Uterus (tissue), 3 donors: ENCODE measurements at regions not wholly inside any gene's neighbourhood (a gene's known extent, or its start where the extent isn't known, plus 50 kb on each side); places are given as distances from the start of the nearest gene placed in this dataset.
A peak's percentile ranks its signal among the peaks of the same experiment; 100 is the strongest.

Experiments used
- DNase-seq, 2 donors: peaks; one replicate each; pipeline ENCODE4 v3.0.0-alpha.2; 2019 to 2020
- H3K27ac ChIP-seq, 2 donors: fragments of 200-600 bp; sonication (generic); 1 replicate in 1 of 2; 2 replicates in 1 of 2; pipeline ENCODE4 v1.5.1; 2016 to 2018
- H3K27me3 ChIP-seq, 2 donors: fragments of 200-600 bp; sonication (generic); one replicate each; pipeline ENCODE4 v1.5.1; 2018 to 2019; ENCODE audit warnings: control low read depth in 1 of 2
- H3K36me3 ChIP-seq, 2 donors: fragments of 200-600 bp; sonication (generic); one replicate each; pipeline ENCODE4 v1.5.1; 2019; ENCODE audit warnings: control low read depth in 1 of 2
- H3K4me1 ChIP-seq, 2 donors: fragments of 200-600 bp; sonication (generic); one replicate each; pipeline ENCODE4 v1.5.1; 2018 to 2019; ENCODE audit warnings: control low read depth in 1 of 2
- H3K4me3 ChIP-seq, 2 donors: fragments of 200-600 bp; sonication (generic); 1 replicate in 1 of 2; 2 replicates in 1 of 2; pipeline ENCODE4 v1.5.1; 2018 to 2019; ENCODE audit warnings: mild to moderate bottlenecking in 1 of 2
- H3K9me3 ChIP-seq, 2 donors: fragments of 200-600 bp; sonication (generic); one replicate each; pipeline ENCODE4 v1.5.1; 2019; ENCODE audit warnings: control low read depth in 1 of 2
- CTCF ChIP-seq, 4 experiments: fragments of 200-600 bp in 2 of 4; fragments of 450-650 bp in 2 of 4; sonication (generic) in 2 of 4; IDR thresholded peaks; one replicate each; pipeline ENCODE4 v1.5.1; 2016 to 2019; ENCODE audit warnings: antibody characterized with exemption in 4 of 4, mild to moderate bottlenecking in 2 of 4, moderate library complexity in 1 of 4
- POLR2A ChIP-seq, 2 donors: fragments of 450-650 bp; IDR thresholded peaks; one replicate each; pipeline ENCODE4 v1.6.1; 2016; ENCODE audit warnings: antibody characterized with exemption in 2 of 2, mild to moderate bottlenecking in 1 of 2, moderate library complexity in 1 of 2
- intact Hi-C: fragments of 100-400 bp; cut with DNase I; formaldehyde crosslinking; loops from one replicate; pipeline ENCODE4 v1.15.1; 2023; ENCODE audit warnings: low total_unique reads
- donor health status: DM: yes; HTN: yes; CAD: no.

GRCh38 chr1:228811712-228812305 is 76.5 kb downstream of the RHOU start:
- intact Hi-C loops = no loop called here
- TF ChIP-seq CTCF (IDR thresholded peaks at IDR 0.05) (no peak), POLR2A (IDR thresholded peaks at IDR 0.05) (no peak)
- Histone ChIP-seq H3K36me3 (no peaks in the 10 kb centered on the region), H3K27me3 (no peaks in the 10 kb centered on the region), H3K4me3 (no peak overlapping the region), H3K27ac (peak overlapping the region; percentile 57 to 69), H3K4me1 (peaks cover 0 to 6% of the 10 kb centered on the region in 2 donors), H3K9me3 (no peaks in the 10 kb centered on the region)
- no peak for DNase-seq

GRCh38 chr1:228812961-228813360 is 77.7 kb downstream of the RHOU start:
- Histone ChIP-seq H3K9me3 (no peaks in the 10 kb centered on the region), H3K4me1 (peaks cover 0 to 6% of the 10 kb centered on the region in 2 donors), H3K4me3 (no peak overlapping the region), H3K27me3 (no peaks in the 10 kb centered on the region), H3K36me3 (no peaks in the 10 kb centered on the region), H3K27ac (no peak overlapping the region)
- TF ChIP-seq POLR2A (IDR thresholded peaks at IDR 0.05) (no peak), CTCF (IDR thresholded peaks at IDR 0.05) (no peak)
- no peak for DNase-seq
- intact Hi-C loops = no loop called here

- no peak for DNase-seq
- H3K27ac ChIP-seq = peak overlapping the region in 1 of 2 donors; percentile 32
- no peaks in the 10 kb centered on the region for H3K36me3 ChIP-seq
- TF ChIP-seq CTCF (IDR thresholded peaks at IDR 0.05) (no peak), POLR2A (IDR thresholded peaks at IDR 0.05) (no peak)
- H3K9me3 ChIP-seq = no peaks in the 10 kb centered on the region
- H3K4me3 ChIP-seq = no peak overlapping the region
- peaks cover 0 to 6% of the 10 kb centered on the region in 2 donors for H3K4me1 ChIP-seq
- H3K27me3 ChIP-seq = no peaks in the 10 kb centered on the region
- intact Hi-C loops = no loop called here
These were observed 78.9 kb downstream of the RHOU start for GRCh38 chr1:228814176-228814575.

- Histone ChIP-seq H3K4me1 (no peaks in the 10 kb centered on the region), H3K9me3 (no peaks in the 10 kb centered on the region), H3K27me3 (no peaks in the 10 kb centered on the region), H3K27ac (no peak overlapping the region), H3K36me3 (no peaks in the 10 kb centered on the region), H3K4me3 (no peak overlapping the region)
- intact Hi-C loops = no loop called here
- no peak for DNase-seq
- TF ChIP-seq POLR2A (IDR thresholded peaks at IDR 0.05) (no peak), CTCF (IDR thresholded peaks at IDR 0.05) (no peak)
These were observed 83.0 kb downstream of the RHOU start for GRCh38 chr1:228818296-228818695.

GRCh38 chr1:228818928-228819630 is 83.8 kb downstream of the RHOU start:
- Histone ChIP-seq H3K4me3 (no peak overlapping the region), H3K9me3 (no peaks in the 10 kb centered on the region), H3K27me3 (no peaks in the 10 kb centered on the region), H3K27ac (no peak overlapping the region), H3K4me1 (no peaks in the 10 kb centered on the region), H3K36me3 (no peaks in the 10 kb centered on the region)
- TF ChIP-seq POLR2A (IDR thresholded peaks at IDR 0.05) (no peak), CTCF (IDR thresholded peaks at IDR 0.05) (no peak)
- DNase-seq = no peak
- intact Hi-C loops = no loop called here
